DMS 273 (cell line): ENCODE measurements at regions not wholly inside any gene's neighbourhood (a gene's known extent, or its start where the extent isn't known, plus 50 kb on each side); places are given as distances from the start of the nearest gene placed in this dataset.

ENCODE experiments used
- DNase-seq: peaks from one replicate; lab custom pipeline; 2025; ENCODE audit not compliant: unreplicated experiment; lab: John Stamatoyannopoulos, UW

DNA sequence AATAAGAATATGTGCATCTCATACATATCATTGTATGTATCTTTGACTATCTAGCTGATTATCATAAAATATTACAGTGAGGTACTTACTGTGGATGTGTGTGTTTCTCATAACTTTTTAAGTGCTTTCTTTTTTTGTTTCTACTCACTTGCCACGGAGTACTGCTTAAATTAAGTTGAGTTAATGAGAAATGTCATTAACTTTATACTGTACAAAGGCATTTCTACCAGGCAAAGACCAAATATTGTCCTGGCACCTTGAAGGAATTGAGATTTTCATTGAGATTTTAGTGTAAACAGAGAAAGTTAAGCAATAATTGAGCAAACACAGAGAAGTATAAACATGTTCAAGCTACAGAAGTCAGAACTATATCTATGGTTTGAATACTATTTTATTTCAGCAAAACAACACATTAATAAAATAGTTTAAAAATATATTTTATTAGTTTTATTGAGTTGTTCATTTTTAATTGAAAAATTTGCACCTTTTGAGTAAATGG is 1750.0 kb downstream of the PCDH7 start:
- no peak for DNase-seq

DNA sequence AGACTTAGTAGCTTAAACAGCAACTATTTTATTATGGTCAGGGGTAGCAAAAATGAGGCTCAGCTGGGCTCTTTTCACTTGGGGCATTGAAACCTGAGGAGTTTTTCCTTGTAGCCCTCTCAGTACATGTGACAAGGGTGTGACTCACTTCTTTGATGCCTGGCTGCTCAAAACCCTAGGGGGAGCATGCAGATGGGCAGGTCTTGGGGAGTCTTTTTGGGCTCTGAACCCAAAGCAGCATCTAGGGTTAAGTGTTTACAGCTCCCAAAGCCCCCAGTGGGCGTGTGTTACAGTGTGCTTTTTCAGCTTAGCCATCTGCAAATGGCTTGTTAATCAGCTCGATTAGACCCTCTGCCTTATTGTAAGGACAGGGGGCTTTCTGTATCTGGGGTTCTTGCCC is 1752.7 kb downstream of the PCDH7 start:
- no peak for DNase-seq

DNA sequence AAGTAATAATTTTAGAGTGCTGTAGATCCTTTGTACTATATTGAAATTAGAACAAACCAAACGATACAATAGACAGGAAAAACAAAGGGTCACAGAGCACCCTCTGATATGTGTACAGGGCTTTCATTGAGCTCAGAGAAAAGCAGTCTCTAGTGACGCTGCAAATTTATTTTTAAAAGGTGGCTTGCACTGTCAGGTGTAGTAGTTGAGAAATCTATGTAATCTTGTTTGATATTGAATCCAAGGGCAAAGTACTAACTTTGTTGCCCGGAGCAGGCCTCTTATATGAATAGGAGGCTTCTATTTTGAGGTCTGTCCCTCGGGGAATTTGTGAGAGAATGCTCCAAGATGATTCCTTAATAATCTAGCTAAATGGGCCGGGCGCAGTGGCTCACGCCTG is 1755.5 kb downstream of the PCDH7 start:
- no peak for DNase-seq

DNA sequence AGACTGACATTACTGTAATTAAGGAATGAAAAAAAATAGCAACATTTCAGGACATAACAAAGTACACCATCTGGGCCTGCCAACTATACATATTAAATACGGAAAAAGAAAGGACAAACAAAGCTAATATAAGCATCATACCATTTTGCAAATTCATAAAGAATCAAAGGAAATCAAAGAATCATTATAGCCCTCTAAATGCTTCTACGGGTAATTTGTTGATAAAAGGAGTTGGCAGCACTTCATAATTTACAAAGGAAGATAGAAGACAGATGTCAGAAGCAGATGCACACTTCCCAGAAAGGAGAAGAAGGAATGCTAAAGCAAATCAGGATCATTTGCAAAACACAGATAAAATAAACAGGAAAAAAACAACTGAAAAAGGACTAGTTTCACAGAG is 1757.3 kb downstream of the PCDH7 start:
- DNase-seq, result peak; percentile 17

DNA sequence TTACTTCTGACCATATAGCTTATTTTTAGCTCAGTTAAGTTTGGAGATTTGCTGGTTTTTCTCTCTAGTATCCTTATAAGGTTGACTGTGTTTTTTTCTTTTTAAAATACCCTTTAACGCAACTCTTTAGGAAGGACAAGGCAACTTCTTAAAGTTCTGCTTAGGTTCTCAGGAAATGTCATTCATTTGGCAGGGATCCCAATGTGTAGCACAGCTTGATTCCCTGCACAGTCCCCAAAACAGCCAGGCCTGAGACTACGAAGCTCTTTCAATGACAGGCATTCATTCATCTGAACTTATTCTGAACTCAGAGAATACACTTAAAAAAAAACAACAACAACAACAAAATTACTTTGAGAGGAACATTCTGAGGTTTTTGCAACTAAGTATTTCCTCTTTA is 1765.8 kb downstream of the PCDH7 start:
- no peak for DNase-seq

DNA sequence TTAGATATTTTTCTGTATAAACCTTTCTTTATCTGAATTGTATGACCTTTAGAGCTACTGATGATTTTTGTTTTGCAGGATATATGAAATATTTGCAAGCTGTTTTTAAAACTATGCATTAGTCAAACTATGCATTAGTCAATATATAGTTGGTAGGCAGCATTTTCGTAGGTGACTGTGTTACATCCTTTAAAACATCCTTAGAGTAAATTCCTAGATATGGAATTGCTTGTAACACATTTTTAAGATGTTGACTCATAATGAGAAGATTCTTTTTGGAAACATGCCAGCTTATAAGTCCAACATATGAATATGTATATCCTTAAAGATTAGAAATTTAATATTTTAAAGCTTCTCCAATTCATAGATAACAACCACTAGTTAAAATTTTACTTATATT is 1768.5 kb downstream of the PCDH7 start:
- DNase-seq, result no peak

DNA sequence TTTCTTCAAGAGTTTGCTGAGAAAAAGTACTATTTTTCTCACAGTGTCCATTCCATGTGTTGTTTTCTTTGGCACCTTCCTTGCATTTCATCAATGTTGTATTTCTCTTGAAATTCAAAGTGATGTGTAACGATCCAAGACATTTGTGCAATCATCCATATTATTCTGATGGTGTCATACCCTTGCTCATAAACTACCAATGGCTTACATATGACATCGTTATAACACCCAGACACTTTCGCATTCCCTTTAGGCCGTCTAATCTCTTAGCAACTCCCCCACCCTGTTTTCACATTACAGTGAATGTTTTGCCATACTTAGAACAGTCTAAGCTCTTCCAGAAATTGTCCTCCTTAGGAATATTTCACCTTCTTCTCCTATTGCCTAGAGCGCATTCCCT is 1779.0 kb downstream of the PCDH7 start:
- DNase-seq, result no peak

DNA sequence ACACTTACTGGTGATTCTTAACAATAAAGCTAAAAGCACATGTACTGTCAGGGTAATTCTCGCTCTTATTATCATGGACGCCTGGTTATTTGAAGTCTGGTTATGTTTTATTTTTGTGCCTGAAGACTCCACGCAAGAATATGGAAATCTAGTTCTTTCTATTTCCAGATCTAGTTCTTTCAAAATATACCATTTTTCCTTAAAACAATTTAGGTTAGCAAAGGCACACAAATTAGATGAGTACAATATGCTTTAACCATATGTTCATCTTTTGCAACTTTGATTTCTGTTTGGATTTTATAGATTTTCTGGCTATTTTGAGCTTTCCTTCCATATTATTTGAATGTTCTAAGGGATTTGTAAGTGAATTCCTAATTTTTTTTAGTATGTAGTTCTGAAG is 1783.1 kb downstream of the PCDH7 start:
- no peak for DNase-seq

DNA sequence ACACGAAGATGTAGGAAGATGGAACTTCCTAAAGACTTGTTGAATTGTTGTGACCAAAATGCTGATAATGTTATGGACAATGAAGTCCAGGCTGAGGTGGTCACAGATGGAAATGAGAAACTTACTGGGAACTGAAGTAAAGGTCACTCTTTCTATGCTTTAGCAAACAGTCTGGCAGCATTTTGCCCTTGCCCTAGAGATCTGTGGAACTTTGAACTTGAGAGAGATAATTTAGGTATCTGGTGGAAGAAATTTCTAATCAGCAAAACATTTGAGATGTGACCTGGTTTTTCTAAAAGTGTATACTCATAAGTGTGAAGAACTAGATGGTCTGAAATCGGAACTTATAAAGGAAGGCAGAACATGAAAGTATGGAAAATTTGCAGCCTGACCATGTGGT is 1785.9 kb downstream of the PCDH7 start:
- no peak for DNase-seq

DNA sequence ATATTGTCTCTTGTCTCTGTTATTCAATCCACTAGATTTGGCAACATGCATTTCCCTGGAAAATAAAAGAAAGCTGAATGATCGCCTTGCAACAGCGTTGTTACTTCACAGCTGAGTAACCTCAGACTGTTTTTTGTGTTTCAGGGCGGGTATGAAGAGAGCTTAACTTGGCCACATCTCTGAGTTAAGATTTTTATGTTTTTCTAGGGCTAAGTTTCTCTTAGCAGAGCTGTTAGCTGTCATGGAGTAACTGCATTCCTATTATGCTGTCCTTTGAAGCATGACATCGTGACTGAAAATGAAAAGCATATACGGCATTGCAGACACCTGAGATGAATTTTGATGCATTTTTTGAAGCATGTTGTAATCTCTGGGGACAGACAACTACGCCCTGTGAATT is 1798.9 kb downstream of the PCDH7 start:
- DNase-seq, result no peak

DNA sequence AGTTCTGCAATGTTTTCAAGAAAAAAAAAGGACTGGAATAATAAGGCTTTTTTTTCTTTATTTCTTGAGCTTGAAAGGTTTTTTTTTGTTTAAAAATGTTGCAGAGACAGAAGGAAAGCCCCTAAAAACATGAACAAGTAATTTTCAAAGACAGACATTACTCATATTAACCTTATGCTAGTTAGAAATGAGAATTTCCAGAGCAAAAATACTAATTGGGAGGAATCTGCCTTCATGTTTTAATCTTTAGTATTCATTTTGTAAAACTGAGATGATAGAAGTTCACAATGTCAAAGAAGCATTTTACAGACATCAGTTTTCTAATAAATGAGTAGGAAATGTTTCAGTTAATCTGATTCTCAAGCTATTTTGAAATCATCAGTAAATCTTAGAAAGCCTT is 1805.3 kb downstream of the PCDH7 start:
- DNase-seq, result no peak

DNA sequence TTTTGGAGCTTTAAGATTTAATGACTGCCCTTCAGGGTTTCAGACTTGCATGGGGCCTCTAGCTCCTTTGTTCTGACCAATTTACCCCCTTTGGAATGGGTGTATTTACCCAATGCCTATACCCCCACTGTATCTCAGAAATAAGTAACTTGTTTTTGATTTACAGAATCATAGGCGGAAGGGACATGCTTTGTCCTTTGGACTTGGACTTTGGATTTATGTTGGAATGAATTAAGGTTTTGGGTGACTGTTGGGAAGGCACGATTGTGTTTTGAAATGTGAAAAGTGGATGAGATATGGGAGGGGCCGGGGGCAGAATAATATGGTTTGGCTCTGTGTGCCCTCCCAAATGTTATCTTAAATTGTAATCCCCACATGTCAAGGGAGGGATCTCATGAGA is 1824.7 kb downstream of the PCDH7 start:
- DNase-seq, result no peak

DNA sequence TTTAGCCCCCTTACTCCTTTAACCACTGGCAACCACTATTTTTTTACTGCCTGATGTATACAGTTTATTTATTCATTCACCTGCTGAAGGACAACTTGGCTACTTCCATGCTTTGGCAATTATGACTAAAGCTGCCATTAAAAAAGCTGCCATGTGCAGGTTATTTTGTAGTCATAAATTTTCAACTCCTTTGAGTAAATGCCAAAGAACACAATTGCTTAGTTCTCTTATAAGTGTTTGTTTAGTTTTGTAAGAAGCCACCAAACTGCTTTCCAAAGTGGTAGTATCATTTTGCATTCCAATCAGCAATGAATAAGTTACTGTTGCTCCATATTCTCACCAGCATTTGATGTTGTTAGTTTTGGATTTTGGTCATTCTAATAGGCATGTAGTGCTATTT is 1831.8 kb downstream of the PCDH7 start:
- no peak for DNase-seq

DNA sequence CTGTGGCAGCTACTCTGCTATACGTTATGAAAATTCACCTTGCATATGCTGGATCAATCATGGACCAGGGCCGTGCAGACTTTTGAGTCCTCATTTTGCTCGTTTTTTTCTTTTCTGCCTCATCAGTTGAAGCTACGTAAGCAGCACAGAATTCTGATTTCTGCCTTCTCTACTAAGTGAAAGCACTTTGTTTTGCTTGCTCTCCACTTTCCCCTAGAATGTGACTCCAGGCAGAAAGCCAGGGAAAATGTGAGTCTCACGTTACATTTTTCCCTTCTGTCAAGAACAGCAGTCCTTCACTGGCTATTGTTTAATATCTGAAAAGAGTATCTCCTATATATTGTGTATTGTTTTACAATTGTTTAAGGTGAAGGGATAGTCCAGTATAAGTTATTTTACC is 1840.1 kb downstream of the PCDH7 start:
- DNase-seq, result peak; percentile 54

DNA sequence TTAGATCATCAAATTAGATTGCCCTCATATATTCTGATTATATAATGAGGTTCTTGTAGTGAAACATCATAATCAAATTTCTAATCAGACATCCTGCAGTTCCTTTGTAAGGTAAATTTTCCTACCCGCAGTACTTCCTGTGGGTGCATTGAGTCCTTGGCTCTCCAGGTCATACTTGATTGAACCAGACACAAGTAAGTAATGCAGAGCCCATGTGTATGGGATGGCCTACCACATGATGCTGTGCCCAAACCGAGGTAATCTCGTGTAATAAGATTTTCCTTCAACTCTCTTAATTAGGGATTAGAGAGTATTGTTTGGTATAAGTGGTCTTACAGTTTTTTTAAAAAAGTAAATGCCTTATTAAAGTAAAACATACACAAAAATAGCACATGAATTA is 1841.8 kb downstream of the PCDH7 start:
- DNase-seq, result no peak

DNA sequence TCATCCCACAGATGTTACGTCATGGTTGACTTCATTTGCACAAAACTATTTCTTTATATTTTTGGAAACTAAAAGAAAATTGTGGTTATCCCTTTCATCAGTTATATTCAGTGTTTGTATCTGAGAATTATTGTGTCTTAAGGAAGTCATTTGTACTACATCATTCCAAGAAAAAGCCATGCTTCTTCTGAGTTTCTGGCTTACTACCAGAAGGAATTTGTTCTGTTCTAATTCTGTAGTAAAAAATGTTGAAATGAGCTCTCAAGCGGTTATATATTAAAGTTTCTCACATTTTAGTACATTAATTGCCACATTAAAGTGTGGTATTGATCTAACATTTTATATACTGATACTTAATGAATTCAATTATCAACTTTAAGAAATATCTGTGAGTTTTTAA is 1844.5 kb downstream of the PCDH7 start:
- no peak for DNase-seq

DNA sequence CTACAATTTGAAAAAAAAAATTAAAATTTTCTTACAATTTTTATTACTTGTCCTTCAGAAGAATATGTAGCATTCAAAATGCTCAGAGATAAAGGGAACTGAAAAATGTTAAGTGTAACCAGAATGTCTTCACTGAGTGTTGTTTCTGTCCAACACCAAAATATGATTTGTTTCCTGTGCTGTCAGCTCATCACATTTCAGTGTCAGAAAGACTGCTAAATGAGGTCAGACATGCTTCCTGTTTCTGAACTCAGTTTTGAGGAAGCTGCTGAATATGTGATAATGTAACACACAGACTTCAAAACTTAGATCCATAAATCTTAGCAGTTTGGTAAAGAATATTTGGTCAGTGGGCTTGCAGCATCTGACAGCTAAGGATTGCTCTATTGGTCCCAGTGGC is 1849.7 kb downstream of the PCDH7 start:
- no peak for DNase-seq

DNA sequence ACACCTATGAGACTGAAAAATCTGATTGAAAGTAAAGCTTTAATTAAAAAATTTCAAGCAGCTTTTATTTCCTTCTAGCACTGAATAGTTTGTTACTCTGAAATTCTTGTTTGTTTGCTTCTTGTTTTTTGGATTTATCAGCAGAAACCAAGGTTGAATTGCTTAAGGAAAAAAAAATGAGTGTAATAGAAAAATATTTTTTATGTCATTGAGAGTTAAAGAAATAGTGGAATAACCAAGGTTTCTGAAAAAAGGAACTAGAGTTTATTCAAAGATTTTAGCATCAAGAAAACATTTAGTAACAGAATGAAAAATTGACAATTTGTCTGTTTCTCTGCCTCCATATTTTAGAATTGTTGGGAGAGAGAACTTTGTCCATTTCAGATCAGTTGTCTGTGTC is 1852.2 kb downstream of the PCDH7 start:
- no peak for DNase-seq

DNA sequence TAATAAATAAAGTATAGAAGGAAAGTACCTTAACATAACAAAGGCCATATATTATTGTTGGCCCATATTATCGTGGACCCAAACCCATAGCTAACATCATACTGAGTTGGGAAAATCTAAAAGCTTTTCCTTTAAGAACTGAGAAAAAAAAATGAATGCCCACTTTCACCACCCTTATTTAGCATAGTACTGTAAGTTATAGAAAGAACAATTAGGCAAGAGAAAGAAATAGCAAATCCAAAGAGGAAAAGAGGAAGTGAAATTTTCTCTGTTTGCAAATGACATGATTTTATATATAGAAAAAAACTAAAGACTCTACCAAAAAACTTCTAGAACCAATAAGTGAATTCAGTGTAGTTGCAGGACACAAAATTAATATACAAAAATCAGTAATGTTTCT is 1854.6 kb downstream of the PCDH7 start:
- no peak for DNase-seq

DNA sequence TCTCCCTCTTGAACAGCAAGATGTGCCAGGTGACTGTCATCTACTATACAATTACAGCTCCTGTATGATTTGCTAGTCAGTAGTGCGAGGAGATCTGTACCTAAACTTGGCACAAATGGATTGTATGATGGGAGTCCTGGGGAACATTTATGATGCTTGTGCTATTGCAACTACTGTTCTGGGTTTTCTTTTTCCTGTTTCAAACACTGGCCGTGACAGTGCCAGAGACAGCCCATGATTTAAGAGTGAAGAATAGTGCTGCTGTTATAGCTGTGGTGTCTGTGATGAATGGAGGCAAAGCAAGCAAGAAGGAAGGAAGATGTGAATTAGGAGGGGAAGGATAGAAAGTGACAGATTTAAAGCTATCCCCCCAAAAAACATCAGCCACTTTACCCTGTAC is 1868.9 kb downstream of the PCDH7 start:
- no peak for DNase-seq

DNA sequence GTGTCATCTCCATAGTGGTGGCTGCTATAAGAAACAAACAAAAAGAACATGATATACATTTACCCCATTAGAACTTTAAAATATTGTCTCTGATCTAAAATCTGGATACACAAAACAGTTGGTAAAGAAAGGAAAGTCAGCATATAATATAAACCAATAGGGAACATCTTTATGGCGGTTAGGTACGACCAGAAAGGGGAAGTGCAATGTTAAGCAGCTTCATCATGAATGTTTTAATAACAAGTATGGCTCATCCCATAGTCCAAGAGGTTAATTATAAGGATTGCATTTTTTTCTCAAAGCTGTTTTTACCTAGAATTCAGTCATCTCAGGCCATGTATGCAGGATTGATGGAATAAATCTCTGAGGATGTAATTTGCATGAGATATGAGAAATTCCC is 1869.7 kb downstream of the PCDH7 start:
- no peak for DNase-seq

DNA sequence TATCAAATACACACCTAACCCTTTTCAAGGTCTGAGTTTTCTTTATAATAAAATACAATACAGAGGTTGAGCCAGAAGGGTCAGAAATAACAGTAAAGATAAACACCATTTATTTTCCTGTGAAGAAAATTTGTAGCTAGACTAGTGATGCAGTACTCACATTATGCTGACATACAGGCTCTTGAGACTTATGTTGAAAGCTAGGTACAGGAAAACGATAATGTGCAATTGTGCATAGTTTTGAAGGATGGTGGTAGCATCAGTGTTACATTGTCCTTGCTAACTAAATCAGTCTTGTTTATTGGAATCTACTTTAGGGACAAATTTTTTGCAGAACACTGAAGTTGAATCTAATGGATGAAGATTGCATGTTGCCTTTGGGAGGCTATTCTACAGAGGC is 1877.2 kb downstream of the PCDH7 start:
- DNase-seq, result no peak

DNA sequence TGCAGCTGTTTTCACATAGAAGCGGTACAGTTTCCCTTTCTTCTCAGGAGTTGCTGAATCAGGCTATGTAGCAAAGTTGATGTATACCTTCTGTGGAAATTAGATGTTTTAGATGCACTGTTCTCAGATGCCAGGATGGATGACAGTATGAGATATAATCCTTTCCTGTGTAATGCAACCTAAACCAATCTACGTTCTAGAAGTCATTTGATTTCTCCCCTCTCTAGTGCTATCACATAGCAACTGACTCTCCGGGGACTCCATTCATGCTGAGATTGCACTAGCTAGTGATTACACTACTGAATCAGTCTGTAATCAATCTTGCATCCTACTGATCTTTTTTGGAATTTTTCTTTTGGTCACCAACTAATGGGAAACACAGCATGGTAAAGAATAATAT is 1881.7 kb downstream of the PCDH7 start:
- no peak for DNase-seq

DNA sequence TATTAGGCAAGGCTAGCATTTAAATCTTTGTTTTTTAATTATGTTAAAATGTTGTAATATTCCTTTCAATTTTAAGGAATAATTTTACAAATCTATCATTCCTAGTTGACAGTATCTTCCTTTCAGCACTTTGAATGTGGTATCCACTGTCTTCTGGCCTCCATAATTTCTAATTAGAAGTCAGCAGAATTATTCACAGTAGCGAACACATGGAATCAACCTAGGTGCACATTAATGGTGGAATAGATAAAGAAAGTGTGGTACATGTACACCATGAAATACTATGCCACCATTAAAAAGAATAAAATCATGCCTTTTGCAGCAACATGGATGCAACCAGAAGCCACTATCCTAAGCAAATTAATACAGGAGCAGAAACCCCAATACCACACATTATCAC is 1887.8 kb downstream of the PCDH7 start:
- no peak for DNase-seq
